Left lobe of liver (tissue), 2 donors: ENCODE measurements at regions not wholly inside any gene's neighbourhood (a gene's known extent, or its start where the extent isn't known, plus 50 kb on each side); places are given as distances from the start of the nearest gene placed in this dataset.

Source experiments
- ATAC-seq: fragments of 200-7000 bp; cut with Tn5 transposase; one replicate; pipeline ENCODE4 v1.9.1; 2020; ENCODE audit warnings: mild to moderate bottlenecking, moderate library complexity
- DNase-seq: peaks from one replicate; pipeline ENCODE4 v3.0.0-alpha.2; 2020; ENCODE audit warnings: low spot score
- donor health status: DM: no; HTN: no; CAD: no; lungs with moderate emphysema.
- donor health status: DM: no; HTN: yes; CAD: no.

DNA sequence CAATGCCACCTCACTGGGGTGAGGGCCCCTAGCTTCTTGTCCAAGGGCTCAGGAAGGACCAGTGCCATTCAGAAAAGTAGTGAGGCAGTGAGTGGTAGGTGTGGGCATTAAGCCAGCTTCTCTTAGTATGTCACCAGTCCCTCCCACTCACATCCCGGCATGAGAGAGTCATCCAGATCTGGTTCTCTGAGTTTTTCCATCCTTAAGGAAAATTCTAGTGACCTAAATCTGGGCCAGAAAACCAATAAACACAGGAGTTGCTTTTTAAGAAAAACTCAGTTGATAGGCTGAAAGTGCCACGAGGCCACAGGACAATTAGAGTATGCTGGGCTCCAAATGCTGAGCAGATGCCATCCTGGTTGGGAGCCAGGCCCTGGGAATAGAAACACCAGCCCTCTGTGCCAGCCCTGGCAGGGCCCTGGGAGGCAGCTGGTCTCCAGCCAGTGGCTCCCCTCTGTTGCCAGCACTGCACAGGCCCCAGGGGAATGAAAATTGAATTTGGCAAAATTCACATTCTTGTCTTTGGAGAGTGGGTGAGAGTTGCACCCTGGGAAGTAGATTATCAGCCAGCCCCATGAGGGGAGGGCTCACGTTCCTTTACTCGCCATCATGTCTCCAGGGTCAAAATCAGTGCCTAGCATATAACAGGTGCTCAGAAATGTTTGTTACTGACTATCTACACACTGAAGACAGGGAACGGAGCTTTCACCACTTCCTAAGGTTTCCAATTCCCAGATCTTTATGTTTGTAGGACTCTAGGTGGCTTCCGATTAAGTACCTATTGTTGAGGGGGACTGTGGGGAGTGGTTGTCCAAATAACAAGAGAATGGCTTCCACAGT, 52.8 kb downstream of the FAM43A start:
- DNase-seq (no peak), ATAC-seq (peak; percentile 68)

DNA sequence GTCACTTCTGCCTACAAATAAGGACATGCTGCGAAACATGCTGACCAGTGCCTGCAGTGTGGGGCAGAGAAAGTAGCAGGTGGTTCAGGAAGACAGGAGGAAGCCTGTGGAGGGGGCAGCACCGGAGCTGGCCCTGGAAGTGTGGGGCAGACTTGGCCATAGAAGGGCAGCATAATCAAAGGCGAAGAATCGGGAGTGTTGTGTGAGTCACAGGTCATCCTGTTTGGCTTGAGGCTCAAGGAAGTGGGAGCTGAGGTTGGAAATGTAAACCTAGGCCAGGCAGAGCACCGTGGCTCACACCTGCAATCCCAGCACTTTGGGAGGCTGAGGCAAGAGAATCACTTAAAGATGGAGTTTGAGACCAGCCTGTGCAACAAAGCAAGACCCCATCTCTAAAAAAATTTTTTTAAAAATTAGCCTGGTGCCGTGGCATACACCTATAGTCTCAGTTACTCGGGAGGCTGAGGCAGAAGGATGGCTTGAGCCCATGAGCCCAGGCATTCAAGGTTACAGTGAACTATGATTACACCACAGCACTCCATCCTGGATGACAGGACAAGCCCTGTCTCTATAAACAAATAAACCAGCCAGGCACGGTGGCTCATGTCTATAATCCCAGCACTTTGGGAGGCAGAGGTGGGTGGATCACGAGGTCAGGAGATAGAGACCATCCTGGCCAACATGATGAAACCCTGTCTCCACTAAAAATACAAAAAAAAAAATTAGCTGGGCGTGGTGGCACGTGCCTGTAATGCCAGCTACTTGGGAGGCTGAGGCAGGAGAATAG, 54.0 kb downstream of the FAM43A start:
- ATAC-seq (no peak), DNase-seq (no peak)

DNA sequence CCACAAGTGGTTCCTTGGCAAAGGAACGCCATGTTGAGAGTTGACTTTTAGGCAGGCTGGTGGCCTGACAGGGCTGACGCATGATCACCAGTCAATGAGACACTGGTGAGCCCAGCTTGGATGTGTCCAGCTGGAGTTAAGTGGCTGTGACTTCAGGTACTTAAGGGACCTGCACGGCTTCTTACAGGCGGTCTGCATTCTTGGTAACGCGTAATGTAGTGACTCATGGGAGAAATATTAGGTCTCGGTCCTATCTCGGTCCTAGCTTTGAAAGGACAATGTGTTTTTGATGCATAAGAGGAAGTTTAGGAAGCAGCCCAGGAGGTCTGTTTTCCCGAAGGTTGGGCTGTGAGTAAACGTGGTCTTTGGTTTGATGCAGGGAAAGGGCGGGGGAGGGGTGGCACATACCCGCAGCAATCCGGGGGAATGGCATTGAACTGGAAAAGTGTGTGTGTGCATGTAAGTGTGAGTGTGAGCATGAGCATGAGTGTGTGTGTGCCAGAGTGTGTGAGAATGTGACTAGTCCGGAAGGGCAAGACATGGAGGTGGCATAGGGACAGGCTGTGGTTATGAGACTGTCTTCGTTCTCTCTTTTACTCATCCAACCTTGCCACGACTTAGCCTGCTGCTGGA, 55.3 kb downstream of the FAM43A start:
- ATAC-seq, result no peak
- DNase-seq, result no peak

DNA sequence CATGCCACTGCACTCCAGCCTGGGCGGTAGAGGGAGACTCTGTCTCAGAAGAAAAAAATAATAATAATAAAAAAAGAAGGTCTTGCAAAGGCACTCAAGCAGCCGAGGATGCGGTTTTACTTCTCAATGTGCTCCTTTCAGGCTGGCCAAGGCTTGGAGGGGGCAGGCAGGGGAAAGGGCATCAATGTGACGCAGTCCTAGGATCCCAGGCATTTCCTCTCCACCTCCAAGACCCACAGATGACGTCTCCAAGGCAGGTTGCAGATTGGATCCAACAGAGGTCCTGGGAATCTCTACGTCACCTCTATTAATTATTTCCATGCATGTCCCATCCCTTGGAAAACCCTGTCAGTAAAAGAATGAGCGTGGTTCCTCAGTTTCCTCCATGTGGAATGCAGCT, 56.2 kb downstream of the FAM43A start:
- DNase-seq (no peak), ATAC-seq (no peak)

DNA sequence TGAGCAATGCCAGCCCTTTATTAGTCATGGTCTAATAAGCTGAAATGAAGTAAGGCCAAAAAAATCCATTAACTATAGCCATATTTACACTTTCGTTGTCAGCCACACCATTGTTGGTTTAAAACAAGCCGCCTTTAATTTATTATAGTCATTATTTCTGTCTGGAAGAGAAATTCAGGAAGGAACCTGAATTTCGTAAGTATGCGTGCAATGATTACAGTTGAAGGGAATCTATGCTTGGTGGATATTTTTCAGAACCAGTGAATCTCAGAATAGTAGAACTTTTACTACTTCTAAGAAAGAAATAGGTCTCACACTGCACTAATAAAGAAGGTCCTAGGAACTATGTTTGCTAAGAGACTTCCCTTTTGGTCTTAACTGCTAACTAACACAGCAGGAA, 59.1 kb downstream of the FAM43A start:
- no peak for DNase-seq
- no peak for ATAC-seq

DNA sequence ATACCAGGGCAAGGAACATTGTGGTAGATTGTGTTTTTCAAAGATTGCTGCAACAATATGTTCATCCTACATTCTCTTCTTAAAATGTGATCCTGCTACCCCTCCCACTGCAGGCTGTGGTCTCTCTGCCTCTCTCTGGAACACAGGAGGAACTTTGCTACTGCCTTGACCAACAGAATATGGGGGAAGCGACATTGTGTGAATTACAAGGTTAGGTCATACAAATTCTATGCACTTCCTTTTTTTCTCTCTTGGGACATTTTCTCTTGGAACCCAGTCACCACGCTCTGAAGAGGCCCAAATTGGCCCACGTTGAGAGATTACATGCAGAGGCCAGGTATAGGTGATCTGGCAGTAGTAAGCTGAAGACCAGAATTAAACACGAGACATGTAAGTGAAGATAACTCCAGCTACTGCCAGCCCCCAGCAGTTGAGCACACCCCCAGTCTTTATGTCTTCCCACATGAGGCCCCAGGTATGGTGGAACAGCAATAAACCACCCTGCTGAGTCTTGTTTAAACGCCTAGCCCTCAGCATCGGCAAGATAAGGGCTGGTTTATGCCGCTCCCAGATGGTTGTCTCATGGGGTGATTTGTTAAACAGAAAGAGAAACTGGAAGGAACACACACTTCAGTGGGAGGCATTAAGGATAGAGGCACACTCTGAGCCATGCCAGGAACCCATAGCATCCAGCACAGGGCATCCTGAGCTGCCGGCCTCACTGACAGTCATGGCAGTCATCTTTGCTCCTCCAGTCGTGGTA, 59.9 kb downstream of the FAM43A start:
- no peak for ATAC-seq
- DNase-seq, result no peak

DNA sequence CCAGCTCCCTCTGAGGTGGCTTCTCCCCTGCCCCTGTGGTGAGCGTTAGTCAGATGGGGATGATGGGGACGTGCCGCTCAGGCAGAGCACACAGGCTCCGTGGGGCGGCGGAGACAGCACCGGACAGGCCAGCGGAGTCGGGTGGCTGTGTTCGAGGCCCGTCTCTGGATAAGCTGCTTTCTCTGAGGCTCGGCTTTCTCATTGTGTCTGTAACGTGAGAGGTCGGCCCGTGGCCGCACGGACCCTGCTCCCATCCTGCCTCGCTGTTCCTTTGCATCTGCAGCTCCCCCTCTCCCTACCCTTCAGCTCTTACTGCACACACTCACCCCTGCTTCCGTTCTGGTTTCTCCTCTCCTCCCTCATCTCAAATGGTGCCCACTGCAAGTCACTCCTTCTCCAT, 62.5 kb downstream of the FAM43A start:
- ATAC-seq, result no peak
- no peak for DNase-seq

DNA sequence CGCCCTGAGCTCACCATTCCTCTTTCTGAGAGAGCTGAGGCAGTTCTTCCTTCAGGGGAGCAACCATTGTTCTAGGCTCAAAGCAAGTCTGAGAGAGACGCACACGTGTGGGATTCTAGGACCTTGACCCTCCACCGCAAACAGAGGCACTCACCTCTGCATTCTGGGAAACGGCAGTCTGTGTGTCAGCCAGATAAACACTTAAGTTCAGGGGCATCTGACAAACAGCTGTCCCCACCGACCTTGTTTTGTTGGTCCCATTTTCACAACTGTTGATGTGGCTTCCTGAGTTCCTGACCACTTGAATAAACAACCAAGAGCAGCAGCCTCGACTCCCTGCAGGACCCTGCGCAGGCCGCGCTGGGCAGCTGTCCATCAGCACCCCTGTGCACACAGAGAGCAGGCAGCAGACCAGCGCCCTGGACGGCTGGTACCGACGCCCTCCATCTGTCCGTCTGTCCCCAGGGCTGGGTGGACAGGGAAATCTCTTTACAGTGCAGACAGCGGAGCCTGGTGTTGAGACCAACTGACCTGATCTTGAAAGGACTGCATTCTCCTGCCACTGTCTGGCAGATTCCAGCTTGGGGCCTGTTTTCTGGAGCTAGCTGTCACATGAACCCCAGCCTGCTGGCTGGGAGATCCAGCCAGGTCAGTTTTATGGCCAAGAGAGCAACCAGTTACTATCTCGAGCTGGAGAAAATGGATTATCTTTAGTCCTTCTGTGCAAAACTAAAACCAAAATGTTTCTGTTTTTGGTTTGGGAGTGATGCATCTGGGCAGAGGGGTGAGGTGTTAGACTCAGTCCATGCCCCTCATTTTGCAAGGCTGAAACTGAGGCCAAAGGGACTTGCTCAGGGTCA, 64.2 kb downstream of the FAM43A start:
- DNase-seq (no peak), ATAC-seq (peak; percentile 65)

DNA sequence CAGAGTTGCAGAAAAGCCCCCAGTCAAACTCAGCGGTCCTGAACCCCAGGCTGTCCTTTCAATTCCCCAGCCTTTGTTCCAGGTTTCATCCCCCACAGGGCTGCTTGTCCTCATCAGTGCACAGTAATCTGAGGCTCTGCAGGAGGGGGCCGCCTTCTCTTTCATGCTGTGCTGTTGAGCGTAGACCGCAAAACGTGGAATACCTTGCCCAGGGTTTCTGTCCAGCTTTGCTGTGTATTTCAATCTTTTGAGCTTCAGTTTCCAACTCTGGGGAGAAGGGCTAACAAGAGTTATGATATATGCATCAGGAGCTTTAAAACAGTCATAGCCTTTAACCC, 64.8 kb downstream of the FAM43A start:
- no peak for ATAC-seq
- no peak for DNase-seq

DNA sequence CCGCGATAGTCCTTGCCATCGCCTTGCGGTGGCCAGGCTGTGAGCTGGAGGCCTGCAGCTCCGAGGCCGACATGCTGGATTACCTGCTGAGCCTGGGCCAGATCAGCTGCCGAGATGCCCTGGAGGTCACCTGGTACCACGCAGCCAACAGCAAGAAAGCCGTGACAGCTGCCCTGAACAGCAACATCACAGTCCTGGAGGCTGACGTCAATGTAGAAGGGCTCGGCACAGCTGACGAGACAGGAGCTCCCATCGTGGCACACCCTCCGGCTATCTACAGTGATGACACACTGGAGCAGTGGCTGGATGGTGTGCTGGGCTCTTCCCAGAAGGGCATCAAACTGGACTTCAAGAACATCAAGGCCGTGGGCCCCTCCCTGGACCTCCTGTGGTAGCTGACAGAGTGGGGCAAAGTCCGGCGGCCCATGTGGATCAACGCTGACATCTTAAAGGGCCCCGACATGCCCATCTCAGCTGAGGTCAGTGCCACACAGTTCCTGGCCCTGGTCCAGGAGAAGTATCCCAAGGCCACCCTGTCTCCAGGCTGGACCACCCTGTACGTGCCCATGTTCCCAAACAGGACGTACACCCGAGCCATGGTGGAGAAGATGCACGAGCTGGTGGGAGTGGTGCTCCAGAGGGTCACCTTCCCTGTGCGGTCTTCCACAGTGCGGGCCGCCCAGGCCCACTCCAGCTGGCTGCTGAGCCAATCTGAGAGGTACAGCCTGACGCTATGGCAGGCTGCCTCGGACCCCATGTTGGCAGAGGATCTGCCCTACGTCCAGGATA, 70.2 kb downstream of the FAM43A start:
- no peak for ATAC-seq
- no peak for DNase-seq

DNA sequence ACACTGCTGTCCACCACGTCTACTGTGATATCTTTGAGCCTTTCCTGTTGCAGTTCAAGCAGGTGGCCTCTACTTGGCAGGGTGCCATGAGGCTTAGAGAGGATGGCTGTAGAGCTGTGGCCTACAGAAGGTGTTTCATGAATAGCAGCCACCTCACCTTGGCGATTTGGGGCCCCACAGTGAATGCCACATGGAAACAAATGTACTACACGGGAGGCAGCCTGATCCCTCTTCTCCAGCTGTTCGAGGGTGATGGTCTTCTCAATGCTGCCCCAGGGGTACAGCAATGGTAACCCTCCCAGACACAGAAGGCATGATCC, 70.7 kb downstream of the FAM43A start:
- no peak for DNase-seq
- no peak for ATAC-seq

DNA sequence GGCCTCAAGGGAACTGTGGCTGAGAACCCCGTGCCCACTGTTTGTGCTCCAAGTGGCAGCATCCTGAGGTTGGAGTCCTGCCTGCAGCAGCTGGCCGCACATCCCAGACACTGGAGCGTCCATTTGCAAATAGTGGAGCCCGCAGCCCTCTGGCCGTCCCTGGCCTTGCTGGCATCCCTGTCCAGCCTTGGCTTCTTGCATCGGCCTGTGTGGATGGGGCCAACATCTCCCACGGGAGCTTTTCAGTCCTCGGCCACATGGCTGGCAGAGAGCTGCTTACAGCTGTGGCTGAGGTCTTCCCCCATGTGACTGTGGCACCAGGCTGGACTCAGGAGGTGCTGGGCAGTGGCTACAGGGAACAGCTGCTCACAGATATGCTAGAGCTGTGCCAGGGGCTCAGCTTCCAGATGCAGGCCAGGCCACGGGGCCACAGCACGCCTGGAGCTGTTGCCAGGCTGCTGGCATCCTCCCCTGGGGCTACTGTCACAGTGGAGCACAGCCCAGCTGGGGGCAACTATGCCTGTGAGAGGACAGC, 71.2 kb downstream of the FAM43A start:
- ATAC-seq (no peak), DNase-seq (no peak)

DNA sequence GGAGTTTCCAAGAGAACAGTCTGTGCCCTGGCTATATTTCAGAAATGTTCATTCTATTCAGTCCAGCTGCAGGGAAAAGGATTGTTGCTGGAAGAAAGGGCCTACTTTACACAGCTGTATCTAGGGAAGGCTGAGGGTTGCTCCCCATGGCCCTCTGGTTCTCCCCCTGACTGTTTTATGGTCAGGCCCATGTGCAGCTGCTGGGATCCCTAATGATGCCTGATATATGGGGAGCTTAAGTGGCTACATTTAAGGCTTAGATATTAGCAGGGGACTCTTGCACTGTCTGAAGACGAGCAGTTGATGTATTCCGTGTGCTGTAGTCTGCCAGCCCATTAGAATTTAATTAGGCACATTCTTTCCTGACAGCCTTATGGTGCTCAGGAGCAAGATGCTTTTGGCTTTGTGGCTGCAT, 72.0 kb downstream of the FAM43A start:
- ATAC-seq, result no peak
- DNase-seq, result no peak

DNA sequence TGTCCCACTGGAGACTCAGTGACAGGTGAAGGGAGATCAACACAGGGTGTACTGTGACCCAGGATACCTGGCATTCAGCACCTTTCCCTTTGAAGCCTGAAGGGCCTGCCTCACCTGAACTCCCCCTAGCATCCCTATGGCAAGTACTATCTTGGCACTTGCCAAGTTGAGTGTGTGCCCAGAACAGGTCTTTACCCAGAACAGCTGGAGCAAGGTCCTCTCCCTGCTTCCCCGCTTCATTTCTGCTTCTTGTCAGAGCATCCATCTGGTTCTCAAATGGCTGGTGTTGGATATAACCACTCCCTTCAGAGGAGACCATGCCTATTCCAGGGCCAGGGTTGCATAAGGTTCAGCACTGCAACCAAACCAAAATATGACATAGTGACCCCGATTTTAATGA, 73.0 kb downstream of the FAM43A start:
- DNase-seq, result no peak
- no peak for ATAC-seq

DNA sequence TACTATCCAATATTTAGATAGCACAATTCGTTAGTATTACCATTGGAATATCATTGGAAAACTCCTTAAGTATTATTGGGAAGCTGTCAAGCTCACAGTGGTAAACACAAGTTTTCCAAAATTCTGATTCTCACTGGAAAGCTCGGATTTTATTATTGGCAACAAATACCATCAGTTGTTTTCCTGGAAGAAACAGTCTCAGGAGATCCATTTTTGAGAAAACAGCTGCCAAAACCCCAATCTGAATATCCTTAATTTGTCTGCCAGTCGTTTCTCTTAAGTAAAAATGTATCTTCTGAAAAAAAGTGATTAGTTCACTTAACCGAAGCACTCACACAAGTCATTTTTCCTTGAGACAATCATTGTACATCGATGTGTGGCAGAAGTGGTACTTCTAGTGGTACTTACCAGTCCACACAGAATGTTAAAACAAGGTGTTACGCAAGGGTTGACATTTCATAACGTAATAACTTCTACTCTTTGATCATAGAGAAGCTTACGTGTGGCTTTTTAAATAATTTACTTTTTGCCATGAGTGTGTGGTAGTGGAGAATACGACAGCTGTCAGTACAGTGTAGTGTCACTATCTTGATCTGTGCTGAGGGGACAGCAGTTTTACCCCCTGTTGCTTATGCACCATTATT, 74.9 kb downstream of the FAM43A start:
- no peak for ATAC-seq

DNA sequence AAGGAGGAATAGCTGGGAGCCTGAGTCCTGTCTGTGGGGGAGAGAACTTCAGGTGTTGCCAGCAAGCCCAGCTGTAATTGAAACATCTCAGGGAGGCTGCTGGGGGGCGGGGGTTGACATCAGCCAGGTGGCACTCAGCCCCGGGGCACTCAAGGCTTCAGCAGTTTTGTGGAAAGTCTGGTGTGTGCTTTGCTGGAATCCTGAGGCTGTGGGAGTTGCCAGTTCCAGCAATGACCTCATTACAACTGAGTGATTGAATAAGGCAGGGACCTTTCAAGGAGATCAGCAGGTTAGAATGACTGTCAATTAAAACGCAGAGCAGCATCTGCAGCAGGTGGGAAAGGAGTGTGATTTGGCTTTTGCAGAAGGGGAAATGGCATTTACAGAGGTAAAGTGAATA, 75.7 kb downstream of the FAM43A start:
- DNase-seq (no peak), ATAC-seq (no peak)

More for the DNA sequence above, 74.9 kb downstream of the FAM43A start:
- no peak for DNase-seq

DNA sequence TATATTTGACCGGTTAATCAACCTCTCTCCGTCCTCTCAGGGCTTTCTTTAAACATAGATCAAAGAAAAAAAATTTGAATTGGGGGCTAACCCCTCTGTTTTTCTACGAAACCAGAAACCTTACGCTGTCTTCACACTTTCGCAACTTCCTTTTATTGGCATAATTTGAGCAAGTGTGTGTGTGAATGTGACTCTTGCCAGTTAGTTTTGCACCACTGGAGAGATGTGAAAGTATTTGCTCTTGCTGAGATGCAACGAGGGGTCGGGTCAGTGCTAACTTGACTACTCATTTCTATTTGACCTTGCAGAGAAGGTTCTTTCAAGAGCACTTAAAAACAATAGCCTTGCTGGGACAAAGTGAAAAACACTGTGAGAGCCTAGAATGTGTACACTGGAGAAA, 81.2 kb downstream of the FAM43A start:
- no peak for ATAC-seq
- DNase-seq, result no peak

DNA sequence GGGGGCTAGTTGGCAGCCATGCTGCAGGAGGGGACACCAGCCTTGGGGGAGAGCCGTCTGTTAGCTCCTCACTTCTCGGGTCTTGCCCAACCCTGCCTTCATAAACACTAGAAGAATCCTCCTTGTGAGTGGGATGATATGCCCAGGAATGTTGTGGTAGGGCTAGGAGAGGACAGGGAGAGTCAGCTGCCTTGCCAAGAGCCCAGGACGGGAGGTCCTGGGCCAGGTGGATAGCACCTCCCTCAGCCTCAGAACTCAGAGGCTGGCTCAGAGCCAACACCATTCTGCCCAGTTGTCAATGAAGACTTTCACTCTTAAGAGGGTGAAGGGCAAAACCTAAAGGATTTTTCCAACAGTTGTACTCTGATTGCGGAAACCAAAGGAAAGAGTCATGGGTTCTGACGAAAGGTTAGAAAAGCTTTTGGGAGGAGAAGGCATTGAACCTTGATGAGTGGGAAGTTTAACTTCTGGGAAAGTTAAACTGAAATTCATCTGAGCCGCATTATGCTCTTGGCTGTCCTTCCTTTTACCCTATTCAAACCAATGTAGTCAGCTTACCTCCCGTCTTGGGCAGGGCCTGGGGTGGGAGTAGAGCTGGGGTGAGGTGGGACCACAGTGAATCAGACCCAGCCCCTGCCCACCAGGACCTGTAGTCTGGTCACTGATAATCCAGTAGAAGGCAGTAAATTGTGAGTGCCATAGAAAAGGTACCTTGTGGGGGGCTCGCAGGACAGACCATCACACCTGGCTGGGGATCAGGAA, 81.9 kb downstream of the FAM43A start:
- ATAC-seq (no peak), DNase-seq (no peak)
